ENCODE measurements at regions not wholly inside any gene's neighbourhood (a gene's known extent, or its start where the extent isn't known, plus 50 kb on each side); places are given as distances from the start of the nearest gene placed in this dataset.

DNA sequence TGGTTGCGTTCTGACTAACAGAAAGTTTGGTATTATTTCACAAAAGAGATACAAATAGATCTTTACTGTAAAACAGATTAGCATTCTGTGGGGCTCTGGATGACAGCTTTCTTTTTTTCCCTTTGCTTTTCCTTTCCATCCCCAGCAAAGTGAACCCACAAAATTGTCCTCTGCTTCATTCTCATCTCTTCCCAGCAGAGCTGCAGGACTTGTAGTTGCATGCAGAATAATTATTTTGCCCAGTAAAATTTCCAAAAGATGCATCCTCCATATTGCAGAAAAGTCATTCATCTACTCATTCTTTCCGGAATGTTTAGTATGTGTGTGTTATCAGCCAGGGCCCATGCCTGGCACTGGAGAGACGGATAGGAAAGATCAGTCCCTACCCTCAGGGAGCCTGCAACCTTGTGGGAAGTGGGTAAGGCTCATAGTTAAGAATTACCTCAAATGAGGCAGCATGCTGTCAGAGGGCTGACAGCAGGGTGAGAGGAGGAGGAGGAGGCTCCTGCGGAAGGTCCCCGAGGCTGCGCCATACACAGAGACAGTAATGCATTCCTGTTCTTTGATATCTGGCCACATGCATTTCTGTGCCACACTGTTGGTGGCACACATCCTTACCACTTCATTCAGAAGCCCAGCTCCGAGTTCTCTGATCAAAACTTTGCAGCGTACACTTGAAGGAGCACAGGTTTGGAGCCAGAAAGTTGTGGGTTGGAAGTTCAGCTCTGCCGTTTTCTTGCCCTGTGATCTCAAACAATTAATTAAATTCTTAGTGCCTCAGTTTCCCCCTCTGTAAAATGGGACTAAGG is 225.4 kb downstream of the MYCN start:
- TF ChIP-seq, protein P1, sequence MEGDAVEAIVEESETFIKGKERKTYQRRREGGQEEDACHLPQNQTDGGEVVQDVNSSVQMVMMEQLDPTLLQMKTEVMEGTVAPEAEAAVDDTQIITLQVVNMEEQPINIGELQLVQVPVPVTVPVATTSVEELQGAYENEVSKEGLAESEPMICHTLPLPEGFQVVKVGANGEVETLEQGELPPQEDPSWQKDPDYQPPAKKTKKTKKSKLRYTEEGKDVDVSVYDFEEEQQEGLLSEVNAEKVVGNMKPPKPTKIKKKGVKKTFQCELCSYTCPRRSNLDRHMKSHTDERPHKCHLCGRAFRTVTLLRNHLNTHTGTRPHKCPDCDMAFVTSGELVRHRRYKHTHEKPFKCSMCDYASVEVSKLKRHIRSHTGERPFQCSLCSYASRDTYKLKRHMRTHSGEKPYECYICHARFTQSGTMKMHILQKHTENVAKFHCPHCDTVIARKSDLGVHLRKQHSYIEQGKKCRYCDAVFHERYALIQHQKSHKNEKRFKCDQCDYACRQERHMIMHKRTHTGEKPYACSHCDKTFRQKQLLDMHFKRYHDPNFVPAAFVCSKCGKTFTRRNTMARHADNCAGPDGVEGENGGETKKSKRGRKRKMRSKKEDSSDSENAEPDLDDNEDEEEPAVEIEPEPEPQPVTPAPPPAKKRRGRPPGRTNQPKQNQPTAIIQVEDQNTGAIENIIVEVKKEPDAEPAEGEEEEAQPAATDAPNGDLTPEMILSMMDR (IDR thresholded peaks at IDR 0.05), result no peak
- TF ChIP-seq POLR2A (IDR thresholded peaks at IDR 0.05), result no peak
